T1000 (cell line): ENCODE measurements at regions not wholly inside any gene's neighbourhood (a gene's known extent, or its start where the extent isn't known, plus 50 kb on each side); places are given as distances from the start of the nearest gene placed in this dataset.
"Not testable (repeated sequence)": the region's sequence is repeated elsewhere in the genome, so short reads cannot be mapped to it uniquely, and the experiment has no call there.

Source experiments
- DNase-seq: peaks from one replicate; lab custom pipeline; 2025; ENCODE audit warnings: mixed read lengths; lab: John Stamatoyannopoulos, UW

DNA sequence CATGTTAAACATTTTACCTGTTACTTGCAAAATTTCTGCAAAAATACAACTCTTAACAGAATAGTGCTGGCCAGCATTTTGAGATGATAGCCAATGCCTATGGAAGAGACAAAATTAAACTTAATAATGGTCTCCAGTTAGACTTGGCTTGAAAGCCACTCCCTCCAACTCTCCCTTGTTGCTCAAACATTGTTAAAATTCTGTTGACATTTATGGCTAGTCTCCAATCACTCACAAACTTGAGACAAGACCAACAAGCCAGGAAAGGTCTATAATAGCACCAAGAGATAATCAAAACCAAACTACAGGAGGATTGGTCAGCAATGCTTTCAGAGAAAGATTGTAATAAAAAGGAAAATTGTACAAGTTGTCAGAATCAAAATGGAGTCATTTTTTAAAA is 770.7 kb upstream of the NXPH2 start:
- DNase-seq: no peak

DNA sequence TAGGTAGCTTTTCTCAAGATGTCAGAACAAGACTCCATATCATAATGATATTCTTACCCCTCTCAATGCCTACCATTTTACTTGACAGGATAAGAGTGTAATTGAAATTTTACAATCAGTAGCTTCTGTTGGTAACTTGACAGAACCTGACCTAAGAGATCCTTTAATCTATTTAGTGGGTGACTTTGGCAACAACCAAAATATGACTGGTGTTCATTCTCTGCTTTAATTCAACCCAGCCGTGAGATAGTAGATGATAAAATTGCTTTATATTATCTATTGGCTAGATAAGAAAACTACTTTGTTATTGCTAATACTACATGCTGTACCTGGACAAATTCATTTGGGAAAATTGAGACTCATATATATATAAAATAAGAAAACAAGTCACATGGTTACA is 770.2 kb upstream of the NXPH2 start:
- no peak for DNase-seq

DNA sequence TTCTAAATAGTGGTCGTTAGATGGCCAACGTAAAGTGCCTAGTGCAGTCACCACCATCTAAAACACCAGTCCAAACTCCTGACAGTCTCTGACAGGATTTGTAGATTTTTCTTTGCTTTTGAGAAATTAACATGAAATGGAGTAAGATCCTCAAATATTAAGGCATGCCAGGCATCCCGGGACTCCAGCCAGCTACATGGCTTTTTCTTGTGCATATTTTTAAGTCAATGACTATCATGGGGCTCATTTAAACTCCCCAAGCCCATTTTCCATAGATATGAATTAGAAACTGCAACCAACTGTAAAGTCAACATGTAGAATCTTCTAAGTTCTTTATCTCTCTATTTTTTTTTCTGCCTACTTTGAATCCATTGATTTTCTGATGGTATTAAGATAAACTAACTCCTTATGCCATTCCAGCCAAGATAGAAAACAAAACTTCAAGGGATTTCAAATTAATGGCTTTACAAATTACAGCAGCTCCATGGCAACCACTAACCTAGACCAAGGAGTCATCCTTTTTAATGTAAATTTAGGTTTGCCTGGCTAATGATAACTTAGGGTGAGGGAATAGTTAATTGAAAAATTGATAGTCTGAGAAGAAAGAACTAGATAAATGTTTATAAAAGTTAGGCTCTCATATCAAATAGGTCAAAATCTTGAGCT is 764.1 kb upstream of the NXPH2 start:
- no peak for DNase-seq

DNA sequence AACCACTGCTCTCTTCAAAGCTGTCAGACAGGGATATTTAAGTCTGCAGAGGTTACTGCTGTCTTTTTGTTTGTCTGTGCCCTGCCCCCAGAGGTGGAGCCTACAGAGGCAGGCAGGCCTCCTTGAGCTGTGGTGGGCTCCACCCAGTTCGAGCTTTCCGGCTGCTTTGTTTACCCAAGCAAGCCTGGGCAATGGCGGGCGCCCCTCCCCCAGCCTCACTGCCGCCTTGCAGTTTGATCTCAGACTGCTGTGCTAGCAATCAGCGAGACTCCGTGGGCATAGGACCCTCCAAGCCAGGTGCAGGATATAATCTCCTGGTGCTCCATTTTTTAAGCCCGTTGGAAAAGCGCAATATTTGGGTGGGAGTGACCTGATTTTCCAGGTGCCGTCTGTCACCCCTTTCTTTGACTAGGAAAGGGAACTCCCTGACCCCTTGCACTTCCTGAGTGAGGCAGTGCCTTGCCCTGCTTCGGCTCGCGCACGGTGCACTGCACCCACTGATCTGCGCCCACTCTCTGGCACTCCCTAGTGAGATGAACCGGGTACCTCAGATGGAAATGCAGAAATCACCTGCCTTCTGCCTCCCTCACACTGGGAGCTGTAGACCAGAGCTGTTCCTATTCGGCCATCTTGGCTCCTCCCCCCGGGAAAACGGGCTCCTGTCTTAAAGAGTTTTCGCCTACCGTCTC is 758.3 kb upstream of the NXPH2 start:
- not testable (repeated sequence) for DNase-seq

DNA sequence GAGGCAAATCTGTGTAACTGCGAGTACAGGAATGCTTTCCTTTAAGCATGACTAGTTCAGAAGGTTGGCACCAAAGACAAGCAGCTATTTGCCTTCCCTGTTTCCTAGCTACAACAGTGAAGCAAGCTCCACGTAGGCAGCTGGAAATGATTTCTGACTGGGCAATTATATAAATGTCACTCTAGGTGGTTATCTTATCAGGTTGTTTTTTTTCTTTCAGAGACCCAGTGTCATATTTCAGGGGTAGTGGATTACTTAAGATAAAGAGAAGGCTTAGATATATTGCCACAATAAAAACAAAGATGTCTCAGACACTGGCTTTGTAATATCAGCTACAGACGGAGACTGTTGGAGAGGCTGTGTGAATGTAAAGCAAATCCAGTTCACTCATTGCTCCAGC is 748.9 kb upstream of the NXPH2 start:
- DNase-seq: no peak

DNA sequence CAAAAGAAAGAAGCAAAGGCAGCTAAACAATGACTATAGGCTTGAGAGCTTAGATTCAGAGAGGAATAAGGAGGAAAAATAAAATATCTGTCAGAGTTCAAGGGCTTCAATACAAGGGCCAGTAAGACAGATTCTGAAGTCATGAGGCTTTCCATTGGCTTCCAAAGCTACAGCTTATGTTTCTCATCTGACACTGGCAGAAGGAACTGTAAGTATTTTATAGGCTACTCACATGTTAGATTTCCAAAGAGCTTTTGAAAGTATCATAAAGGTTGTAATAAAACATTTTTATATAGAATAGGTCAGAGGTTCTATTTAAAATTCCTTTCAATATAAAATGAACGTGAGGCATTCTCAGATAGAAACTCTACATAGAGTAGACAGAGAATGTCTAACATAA is 746.6 kb upstream of the NXPH2 start:
- DNase-seq: no peak

DNA sequence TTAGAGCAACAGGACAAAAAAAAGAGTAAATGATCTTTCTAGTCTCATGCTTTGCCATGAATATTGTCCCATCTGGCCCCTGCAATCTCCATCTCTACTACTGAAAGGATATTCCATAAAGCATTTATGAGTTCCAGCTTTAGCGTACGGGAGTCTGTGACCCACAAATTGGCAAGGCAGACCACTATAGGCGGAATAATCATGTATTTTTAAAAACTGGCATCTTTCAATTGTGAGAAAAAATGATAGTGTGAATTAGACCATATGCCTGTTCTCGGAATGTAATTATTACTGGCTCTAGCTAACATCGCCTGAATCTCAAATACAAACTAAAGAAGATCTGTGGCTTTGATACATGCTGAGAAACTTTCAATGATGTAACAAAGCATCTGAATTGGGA is 738.1 kb upstream of the NXPH2 start:
- no peak for DNase-seq

DNA sequence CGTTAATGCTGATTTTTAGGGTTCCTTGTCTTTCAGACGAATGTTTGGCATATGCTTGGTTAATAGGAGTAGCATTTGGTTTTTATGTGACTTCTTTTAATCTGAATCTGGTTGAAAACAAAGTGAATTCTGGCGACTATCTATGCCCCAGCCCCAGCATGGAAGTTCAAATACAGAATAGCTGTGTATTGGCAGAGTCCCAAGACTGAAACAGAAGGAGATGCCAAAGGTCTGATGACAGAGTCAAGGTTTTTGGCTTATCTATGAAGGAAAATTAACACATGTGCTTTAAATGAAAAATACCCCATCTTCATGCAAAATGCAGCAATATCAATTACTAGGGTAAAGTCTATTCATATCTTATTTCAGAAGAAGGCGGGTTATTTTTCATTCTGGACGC is 734.8 kb upstream of the NXPH2 start:
- DNase-seq: no peak

DNA sequence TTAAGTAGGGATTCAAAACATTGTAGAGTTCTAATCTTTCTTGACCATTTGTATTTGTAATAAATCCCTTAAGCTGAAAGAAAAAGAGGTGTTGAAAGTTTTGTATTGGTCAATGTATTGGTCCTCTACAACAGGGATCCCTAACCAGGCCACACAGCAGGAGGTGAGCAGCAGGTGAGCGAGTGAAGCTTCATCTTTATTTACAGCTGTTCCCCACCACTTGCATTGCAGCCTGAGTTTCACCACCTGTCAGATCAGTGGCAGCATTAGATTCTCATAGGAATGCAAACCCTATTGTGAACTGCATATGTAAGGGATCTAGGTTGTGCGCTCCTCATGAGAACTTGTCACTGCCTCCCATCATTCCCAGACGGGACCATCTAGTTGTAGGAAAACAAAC is 715.7 kb upstream of the NXPH2 start:
- DNase-seq: no peak

DNA sequence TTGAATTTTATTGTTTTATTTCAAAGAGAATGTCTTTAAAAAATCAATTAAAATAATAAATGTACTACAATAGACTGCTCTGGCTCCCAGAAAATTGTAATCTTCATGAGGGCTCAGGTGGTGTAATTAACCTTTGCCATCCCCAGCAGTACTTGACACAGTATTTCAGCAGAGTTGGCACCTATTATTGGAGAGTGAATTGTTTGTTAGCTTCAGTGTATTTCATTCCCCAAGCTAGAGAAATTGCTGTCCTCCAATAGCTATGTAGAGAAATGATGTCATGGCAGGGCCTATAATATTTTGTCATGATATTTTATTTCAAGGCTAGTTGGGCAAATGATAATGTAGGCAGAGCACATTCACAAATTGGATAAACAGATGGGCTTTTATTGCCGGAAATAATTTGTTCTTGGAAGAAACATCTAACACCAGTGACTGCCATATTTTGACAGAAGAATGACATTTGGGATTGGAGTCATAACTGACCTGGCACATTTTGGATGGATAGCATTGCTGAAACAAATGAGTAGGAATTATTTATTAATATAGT is 712.0 kb upstream of the NXPH2 start:
- DNase-seq: no peak

DNA sequence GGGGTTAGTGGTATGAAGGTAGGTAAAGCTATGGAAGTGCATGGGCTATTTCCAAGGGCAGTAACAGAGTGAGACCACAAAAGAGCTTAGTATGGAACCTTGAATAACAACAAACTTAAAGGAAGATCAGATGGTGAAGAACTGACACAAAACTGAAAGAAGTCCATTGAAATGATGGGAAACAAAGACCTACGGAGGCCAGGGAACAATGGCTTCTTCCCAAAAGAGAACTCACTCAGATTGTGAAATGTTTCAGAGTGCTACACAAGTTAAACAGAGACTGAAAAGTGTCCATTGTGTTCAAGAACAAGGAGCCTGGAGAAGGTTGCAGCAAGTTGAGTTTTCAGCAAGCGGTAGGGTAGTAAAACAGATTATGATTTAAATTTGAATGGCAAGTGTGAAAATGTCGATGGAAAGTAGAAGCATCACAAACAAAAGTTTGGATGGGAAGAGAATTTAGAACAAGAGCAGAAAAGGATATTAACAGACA is 700.0 kb upstream of the NXPH2 start:
- DNase-seq: no peak

DNA sequence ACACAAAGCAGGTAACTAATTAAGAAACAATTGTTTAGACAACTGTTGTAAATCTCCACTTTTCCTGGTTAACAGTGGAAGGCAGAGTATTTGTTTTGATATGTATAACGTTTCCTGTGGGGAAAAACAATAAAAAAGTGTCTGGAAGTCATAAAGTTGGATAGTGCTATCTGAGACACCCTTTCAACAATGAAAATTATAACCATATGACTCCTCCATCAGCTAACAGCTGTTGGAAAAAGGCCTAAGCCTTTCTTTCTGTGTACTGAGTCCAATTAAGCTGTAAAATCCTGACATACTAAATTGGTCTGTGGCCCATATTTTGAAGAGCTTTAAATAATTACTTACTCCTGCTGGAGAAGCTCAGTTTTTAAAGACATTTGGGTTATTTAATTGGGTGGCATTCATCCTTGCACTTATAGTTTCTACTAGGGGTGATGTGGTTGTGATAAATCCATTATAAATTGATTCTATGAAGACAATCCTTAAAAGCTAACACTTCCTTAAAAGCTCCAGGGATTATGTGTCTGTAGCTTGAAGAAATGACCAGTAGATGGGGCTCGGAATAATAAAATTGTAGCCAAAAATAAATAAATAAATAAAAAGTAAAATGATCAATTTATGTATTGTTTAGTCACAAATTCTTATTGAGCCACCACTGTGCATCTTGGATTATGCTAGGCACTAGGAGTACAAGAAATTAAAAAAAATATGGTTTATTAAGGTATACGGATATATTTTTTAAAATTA is 698.1 kb upstream of the NXPH2 start:
- no peak for DNase-seq

DNA sequence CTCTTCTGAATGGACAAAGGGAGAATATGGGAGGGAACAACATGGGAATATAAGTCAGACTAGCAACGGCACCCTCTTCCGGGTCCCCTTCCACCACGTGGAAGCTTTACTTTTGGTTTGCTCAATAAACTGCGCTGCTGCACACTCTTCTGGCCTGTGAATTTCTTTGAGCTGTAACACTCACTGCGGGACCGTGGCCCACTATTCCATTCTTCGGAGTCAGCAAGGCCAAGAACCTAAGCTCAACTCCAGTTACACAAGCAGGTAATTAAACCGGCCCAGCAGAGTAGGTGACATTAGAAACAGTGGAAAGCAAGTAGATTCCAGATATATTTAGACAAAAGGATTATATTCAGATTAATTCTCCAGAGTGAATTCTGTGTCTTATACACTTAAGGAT is 697.4 kb upstream of the NXPH2 start:
- DNase-seq: no peak

DNA sequence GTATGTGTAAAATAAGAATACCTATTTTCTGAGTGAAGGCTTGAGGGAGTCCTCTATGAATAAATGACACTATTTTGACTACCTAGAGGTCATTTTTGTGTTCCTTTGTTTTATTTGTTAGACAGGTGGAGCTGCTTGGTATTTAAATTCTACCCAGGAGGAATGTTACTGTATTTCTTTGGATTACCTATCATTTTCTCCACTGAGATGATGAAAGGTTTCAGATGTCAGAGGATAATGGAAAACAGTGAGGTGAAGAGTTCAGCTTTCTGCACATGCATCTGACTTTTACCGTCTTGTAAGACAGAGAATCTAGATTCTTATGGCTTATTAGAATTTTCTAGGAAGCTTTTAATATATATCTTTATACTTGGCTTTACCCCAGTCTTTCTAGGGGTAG is 689.8 kb upstream of the NXPH2 start:
- no peak for DNase-seq

DNA sequence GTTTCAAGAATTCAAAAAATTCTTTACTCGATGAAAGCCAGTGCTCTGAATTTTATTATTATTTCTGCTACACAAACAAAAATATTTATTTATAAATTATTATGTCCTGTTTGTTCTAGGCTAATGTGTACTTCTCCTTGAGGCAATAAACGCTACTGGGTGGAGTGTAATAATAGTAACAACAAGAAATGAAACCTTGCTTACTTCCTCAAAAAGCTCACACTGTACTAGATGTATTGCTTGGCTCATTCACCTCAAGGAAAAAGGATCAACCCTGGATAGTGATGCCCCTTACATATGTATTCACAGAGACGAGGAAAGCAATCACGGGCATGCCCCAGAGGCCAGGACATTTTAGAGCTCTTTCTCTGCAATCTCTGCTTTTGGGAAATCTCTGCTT is 685.6 kb upstream of the NXPH2 start:
- DNase-seq: no peak

DNA sequence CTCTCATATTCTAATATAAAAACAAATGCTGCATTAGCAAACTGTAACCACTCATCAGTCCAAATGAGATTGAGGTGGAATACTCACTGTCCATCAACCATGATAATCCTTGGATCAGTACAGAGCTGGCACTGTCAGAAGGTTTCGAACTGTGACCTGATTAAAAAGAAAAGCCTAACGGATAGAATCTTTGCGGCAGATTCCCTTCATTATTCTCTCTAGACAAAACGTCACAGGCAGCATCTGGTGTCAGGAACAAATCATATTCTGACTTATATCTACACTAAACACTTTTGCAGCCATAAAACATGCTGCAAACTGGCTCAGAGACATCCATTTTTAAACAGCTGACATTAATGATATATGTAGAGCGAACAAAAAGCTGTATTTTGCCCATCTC is 677.7 kb upstream of the NXPH2 start:
- DNase-seq: no peak

DNA sequence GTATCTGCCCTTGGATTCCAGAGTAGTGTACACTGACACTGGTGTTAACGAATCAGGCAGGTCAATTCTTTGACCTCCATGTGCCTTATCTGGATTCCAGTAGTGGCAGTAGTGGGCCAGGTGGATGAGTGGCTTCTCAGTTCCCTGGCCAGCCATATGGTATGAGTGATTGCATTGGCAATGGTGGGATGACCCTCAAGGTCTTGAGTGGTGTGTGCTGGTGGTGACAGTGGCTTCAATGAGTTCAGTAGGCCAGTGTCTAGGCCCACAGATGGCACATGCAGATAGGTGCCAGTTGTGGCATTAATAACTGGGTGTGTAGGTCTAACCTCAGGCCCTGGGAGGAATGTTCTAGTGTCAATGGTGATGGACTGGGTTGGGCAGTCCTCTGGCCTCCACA is 674.1 kb upstream of the NXPH2 start:
- no peak for DNase-seq

DNA sequence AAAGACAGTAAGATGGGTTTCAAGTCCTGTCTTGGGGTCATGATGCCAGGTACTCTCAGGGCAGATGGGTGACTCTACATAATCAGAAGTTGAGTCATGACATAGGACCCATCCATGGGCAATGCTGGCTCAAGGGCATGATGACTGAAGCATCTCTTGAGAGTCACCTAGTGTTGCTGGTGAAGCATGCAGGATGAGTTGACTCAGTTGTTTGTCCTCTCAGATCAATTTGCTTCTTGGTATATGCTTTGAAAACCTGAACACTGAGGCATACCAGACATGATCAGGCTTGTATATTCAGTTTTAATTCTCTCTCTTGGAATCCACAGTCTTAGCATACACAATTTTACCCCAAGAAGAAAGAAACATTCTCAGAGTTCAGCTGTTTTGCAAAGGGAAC is 658.9 kb upstream of the NXPH2 start:
- DNase-seq: no peak

DNA sequence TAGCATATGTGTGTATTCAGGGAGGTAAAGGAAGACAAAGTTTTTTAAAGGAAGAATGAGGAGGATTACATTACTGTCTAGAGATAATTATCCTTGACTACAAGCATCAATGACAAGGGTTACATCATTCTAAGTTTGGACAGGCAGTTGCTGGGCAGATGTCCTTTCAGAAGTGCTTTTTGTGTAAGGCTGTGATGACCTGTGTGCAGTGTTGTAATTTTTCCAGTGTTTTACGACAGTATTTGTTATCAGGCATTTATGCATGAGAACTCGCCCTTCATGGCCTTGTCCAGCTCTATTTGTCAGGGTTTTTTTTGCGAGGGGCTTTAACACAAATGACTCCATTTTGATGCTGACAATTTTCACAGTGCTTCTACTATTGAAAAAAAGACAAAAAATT is 658.3 kb upstream of the NXPH2 start:
- no peak for DNase-seq

DNA sequence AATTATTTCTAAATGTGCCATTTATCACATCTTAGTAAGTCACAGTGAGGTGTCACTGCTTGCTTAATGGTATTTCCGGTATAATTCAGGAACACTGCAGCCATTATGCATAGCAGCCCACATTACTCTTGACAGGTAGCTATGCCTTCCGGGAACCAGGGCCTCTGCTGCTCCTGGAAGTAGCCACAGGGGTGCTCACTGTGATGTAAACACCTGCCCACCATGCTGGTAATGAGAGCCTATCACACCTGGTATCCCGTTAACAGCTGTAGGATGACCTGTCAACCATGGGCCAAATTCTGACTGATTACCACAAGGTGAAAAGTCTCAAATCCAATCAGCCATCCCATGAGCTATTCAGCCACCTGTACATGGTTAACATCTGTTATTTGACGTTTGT is 647.0 kb upstream of the NXPH2 start:
- DNase-seq: no peak

DNA sequence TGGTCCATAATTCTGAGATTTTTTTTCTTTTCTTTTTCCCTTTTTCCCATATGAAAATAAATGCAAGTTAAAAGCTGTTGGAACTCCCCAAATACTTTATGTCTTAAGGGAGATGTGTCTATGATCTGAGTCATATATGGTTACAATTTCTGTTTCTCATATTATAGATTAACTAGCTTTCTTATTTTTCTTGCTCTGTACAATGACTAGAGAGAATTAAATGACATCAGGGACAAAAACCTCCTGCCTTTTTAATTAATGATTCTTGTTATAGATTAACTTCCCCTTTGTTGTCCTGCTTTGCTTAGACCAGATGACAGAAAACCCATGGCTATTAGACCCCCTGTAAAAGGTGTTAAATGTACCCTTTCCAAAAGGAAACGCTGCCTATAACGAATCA is 643.9 kb upstream of the NXPH2 start:
- no peak for DNase-seq

DNA sequence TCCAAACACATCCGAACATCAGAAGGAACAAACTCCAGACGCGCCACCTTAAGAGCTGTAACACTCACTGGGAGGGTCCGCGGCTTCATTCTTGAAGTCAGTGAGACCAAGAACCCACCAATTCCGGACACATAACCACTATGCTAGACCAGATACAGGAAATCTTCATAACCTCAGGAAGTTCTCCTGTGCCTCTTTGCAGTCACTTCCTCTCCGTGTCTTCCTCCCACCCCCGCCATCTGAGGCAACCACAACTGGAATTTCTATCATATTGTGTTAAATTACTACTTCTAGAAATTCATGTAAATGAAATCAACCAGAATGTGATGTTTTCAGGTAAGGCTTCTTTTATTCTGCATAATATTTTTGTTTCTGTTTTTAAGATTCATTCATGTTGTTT is 631.0 kb upstream of the NXPH2 start:
- DNase-seq: no peak

DNA sequence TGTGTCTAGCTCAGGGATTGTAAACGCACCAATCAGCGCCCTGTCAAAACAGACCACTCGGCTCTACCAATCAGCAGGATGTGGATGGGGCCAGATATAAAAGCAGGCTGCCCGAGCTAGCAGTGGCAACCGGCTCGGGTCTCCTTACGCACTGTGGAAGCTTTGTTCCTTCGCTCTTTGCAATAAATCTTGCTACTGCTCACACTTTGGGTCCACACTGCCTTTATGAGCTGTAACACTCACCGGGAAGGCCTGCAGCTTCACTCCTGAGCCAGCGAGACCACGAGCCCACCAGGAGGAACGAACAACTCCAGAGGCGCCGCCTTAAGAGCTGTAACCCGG is 630.6 kb upstream of the NXPH2 start:
- not testable (repeated sequence) for DNase-seq
